H9 (cell line): ENCODE measurements at regions not wholly inside any gene's neighbourhood (a gene's known extent, or its start where the extent isn't known, plus 50 kb on each side); places are given as distances from the start of the nearest gene placed in this dataset.

Experiments used
- DNase-seq: peaks from one replicate; pipeline ENCODE4 v3.0.0-alpha.2; 2017
- H2AFZ ChIP-seq: one replicate; pipeline ENCODE4 v1.6.1; 2013; ENCODE audit warnings: mild to moderate bottlenecking, low read length, control low read depth, moderate library complexity
- H2AK5ac ChIP-seq: 2 replicates; pipeline ENCODE4 v1.6.1; 2013; ENCODE audit warnings: low read length, control low read depth, mixed read lengths; ENCODE audit not compliant: insufficient read length
- H2BK120ac ChIP-seq: one replicate; pipeline ENCODE4 v1.6.1; 2013; ENCODE audit warnings: low read depth, mild to moderate bottlenecking, low read length, control low read depth, inconsistent platforms; ENCODE audit not compliant: poor library complexity, severe bottlenecking
- H2BK12ac ChIP-seq: 2 replicates; pipeline ENCODE4 v1.6.1; 2013; ENCODE audit warnings: low read length, control low read depth, mixed read lengths, low read depth; ENCODE audit not compliant: insufficient read length
- H2BK15ac ChIP-seq: 2 replicates; pipeline ENCODE4 v1.6.1; 2013; ENCODE audit warnings: low read depth, low read length, control low read depth
- H2BK20ac ChIP-seq: one replicate; pipeline ENCODE4 v1.6.1; 2013; ENCODE audit warnings: low read depth, mild to moderate bottlenecking, low read length, control low read depth, inconsistent platforms; ENCODE audit not compliant: poor library complexity, severe bottlenecking
- H2BK5ac ChIP-seq: 2 replicates; pipeline ENCODE4 v1.6.1; 2013; ENCODE audit warnings: low read length, control low read depth, mixed read lengths; ENCODE audit not compliant: insufficient read length
- H3K14ac ChIP-seq: 2 replicates; pipeline ENCODE4 v1.6.1; 2013; ENCODE audit warnings: low read length, control low read depth; ENCODE audit not compliant: insufficient read depth
- H3K18ac ChIP-seq: 2 replicates; pipeline ENCODE4 v1.6.1; 2013; ENCODE audit warnings: low read depth, mild to moderate bottlenecking, mixed read lengths, low read length, control low read depth; ENCODE audit not compliant: insufficient read length
- H3K23ac ChIP-seq: 2 replicates; pipeline ENCODE4 v1.6.1; 2013; ENCODE audit warnings: low read length, control low read depth, mixed read lengths, low read depth; ENCODE audit not compliant: insufficient read length
- H3K23me2 ChIP-seq: 2 replicates; pipeline ENCODE4 v1.6.1; 2013; ENCODE audit warnings: low read depth, mild to moderate bottlenecking, mixed read lengths, low read length, control low read depth; ENCODE audit not compliant: insufficient read length, poor library complexity, severe bottlenecking
- H3K27ac ChIP-seq: 2 replicates; pipeline ENCODE4 v1.5.1; 2013; ENCODE audit warnings: low read length, control low read depth, mixed read lengths, low read depth; ENCODE audit not compliant: insufficient read length
- H3K27me3 ChIP-seq: 2 replicates; pipeline ENCODE4 v1.6.1; 2013; ENCODE audit warnings: low read length, control low read depth, inconsistent platforms; ENCODE audit not compliant: insufficient read depth
- H3K4ac ChIP-seq: 2 replicates; pipeline ENCODE4 v1.6.1; 2013; ENCODE audit warnings: low read depth, mild to moderate bottlenecking, control low read depth, inconsistent platforms, low read length, moderate library complexity
- H3K4me1 ChIP-seq: 2 replicates; pipeline ENCODE4 v1.6.1; 2013; ENCODE audit warnings: low read length, control low read depth, inconsistent platforms; ENCODE audit not compliant: insufficient read depth
- H3K4me2 ChIP-seq: 2 replicates; pipeline ENCODE4 v1.6.1; 2013; ENCODE audit warnings: low read length, control low read depth, mixed read lengths; ENCODE audit not compliant: insufficient read length, insufficient read depth
- H3K56ac ChIP-seq: 2 replicates; pipeline ENCODE4 v1.6.1; 2013; ENCODE audit warnings: low read depth, mild to moderate bottlenecking, mixed read lengths, low read length, control low read depth; ENCODE audit not compliant: insufficient read length
- H3K79me1 ChIP-seq: 2 replicates; pipeline ENCODE4 v1.6.1; 2013; ENCODE audit warnings: low read depth, mild to moderate bottlenecking, moderate library complexity, low read length, control low read depth, inconsistent platforms; ENCODE audit not compliant: insufficient read depth, poor library complexity, severe bottlenecking
- H3K79me2 ChIP-seq: 2 replicates; pipeline ENCODE4 v1.6.1; 2013; ENCODE audit warnings: low read length, control low read depth, inconsistent platforms; ENCODE audit not compliant: insufficient read depth
- H3K9ac ChIP-seq: 2 replicates; pipeline ENCODE4 v1.6.1; 2013; ENCODE audit warnings: low read length, control low read depth, mixed read lengths; ENCODE audit not compliant: insufficient read length; ENCODE audit errors: extremely low read depth
- H3K9me3 ChIP-seq: one replicate; pipeline ENCODE4 v1.6.1; 2013; ENCODE audit warnings: low read depth, low read length, inconsistent platforms; ENCODE audit not compliant: control insufficient read depth
- H3T11ph ChIP-seq: one replicate; pipeline ENCODE4 v1.6.1; 2013; ENCODE audit warnings: mild to moderate bottlenecking, low read length, control low read depth, inconsistent platforms
- H4K20me1 ChIP-seq: one replicate; pipeline ENCODE4 v1.6.1; 2013; ENCODE audit not compliant: control insufficient read depth, insufficient read length, insufficient read depth
- H4K5ac ChIP-seq: 2 replicates; pipeline ENCODE4 v1.6.1; 2013; ENCODE audit warnings: low read depth, mild to moderate bottlenecking, mixed read lengths, low read length, control low read depth; ENCODE audit not compliant: insufficient read length
- H4K8ac ChIP-seq: replicated peaks from 2 replicates; pipeline ENCODE4 v1.6.1; 2013; ENCODE audit warnings: low read length, control low read depth, mixed read lengths, low read depth; ENCODE audit not compliant: insufficient read length
- H4K91ac ChIP-seq: 2 replicates; pipeline ENCODE4 v1.6.1; 2013; ENCODE audit warnings: low read depth, mild to moderate bottlenecking, moderate library complexity, mixed read lengths, low read length, control low read depth; ENCODE audit not compliant: insufficient read length
- H3K27ac Mint-ChIP-seq, 3 experiments: 2 replicates in 2 of 3; 3 replicates in 1 of 3; pipeline ENCODE4 v1.8.0; 2020 to 2021; ENCODE audit warnings: mixed read lengths in 3 of 3, mild to moderate bottlenecking in 1 of 3, moderate library complexity in 1 of 3
- H3K27me3 Mint-ChIP-seq: 2 replicates; pipeline ENCODE4 v1.8.0; 2021; ENCODE audit warnings: low read depth, mild to moderate bottlenecking, moderate library complexity, mixed read lengths
- H3K36me3 Mint-ChIP-seq, 3 experiments: 2 replicates in 2 of 3; 3 replicates in 1 of 3; pipeline ENCODE4 v1.8.0; 2020 to 2021; ENCODE audit warnings: low read depth in 3 of 3, mixed read lengths in 3 of 3; ENCODE audit not compliant: insufficient read depth in 1 of 3
- H3K4me1 Mint-ChIP-seq, 2 experiments: 2 replicates each; pipeline ENCODE4 v1.8.0; 2020; ENCODE audit warnings: mixed read lengths in 2 of 2
- H3K4me3 Mint-ChIP-seq, 2 experiments: 2 replicates in 1 of 2; 3 replicates in 1 of 2; pipeline ENCODE4 v1.8.0; 2020 to 2021; ENCODE audit warnings: mild to moderate bottlenecking in 2 of 2, mixed read lengths in 2 of 2, moderate library complexity in 1 of 2
- H3K9me3 Mint-ChIP-seq, 2 experiments: 2 replicates in 1 of 2; 3 replicates in 1 of 2; pipeline ENCODE4 v1.8.0; 2020; ENCODE audit warnings: mild to moderate bottlenecking in 2 of 2, mixed read lengths in 2 of 2, moderate library complexity in 1 of 2
- WGBS: extraction: QIAGEN DNeasy Blood & Tissue Kit; methylation state at CpG from one replicate; pipeline ENCODE4 v1.1.7; 2013; ENCODE audit warnings: missing lambda C conversion rate, low lambda C conversion rate, mixed read lengths; ENCODE audit not compliant: insufficient read length; ENCODE audit errors: extremely low coverage; 5-methylcytosine and 5-hydroxymethylcytosine counted together
- TF ChIP-seq, protein P1 (sequence below): fragments of 200-600 bp; sonication (generic); conservative IDR thresholded peaks from 3 replicates; pipeline ENCODE4 v1.8.0; 2021; ENCODE audit warnings: antibody characterized with exemption, mild to moderate bottlenecking

DNA sequence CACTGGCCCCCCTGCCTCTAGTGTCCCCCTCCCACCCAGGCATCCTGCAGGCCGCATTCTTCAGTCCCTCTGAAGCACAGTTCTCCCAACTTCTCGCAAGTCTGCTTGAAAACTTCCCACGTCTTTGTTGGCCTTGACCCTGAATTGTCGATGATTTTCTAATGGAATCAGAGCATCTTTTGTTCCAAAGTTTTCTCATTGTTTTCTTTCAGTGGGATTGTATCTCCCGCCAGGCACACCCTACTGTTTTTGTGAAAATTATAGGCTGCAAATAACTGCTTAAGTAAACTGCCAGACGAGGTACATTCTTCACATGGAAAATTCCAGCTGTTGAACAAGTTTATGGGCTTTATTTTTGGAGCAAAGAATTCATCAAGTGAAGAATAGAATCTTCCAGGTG lies 122.6 kb upstream of the SLC25A48 start:
- Histone ChIP-seq H3K27ac (no peak overlapping the region), H4K5ac (no peak overlapping the region), H2BK120ac (no peak overlapping the region), H3K79me2 (no peaks in the 10 kb centered on the region), H2BK12ac (no peak overlapping the region), H4K91ac (no peak overlapping the region), H3K27me3 (no peaks in the 10 kb centered on the region), H2AFZ (no peak overlapping the region), H2AK5ac (no peak overlapping the region), H3K4me1 (0 out of 2 replicates have a peak, but pooled peaks cover 4% of the 10 kb centered on the region), H3K14ac (no peak overlapping the region), H2BK20ac (no peak overlapping the region), H2BK15ac (no peak overlapping the region), H3K9ac (no peak overlapping the region), H4K8ac (no peak overlapping the region), H4K20me1 (no peaks in the 10 kb centered on the region), H3K56ac (no peak overlapping the region), H3K18ac (no peak overlapping the region), H3K23me2 (no peaks in the 10 kb centered on the region), H3K23ac (no peak overlapping the region), H2BK5ac (no peak overlapping the region), H3K79me1 (no peaks in the 10 kb centered on the region), H3K4ac (no peak overlapping the region), H3K4me2 (no peak overlapping the region), H3T11ph (no peak overlapping the region), H3K9me3 (no peaks in the 10 kb centered on the region)
- Mint-ChIP-seq H3K27ac (no peak overlapping the region), H3K4me1 (peaks cover 6 to 16% of the 10 kb centered on the region in 2 experiments), H3K27me3 (peaks cover 4% of the 10 kb centered on the region; the same call in 1 of the 2 replicates), H3K36me3 (no peaks in the 10 kb centered on the region), H3K4me3 (no peak overlapping the region), H3K9me3 (no peaks in the 10 kb centered on the region)
- TF ChIP-seq, protein P1, sequence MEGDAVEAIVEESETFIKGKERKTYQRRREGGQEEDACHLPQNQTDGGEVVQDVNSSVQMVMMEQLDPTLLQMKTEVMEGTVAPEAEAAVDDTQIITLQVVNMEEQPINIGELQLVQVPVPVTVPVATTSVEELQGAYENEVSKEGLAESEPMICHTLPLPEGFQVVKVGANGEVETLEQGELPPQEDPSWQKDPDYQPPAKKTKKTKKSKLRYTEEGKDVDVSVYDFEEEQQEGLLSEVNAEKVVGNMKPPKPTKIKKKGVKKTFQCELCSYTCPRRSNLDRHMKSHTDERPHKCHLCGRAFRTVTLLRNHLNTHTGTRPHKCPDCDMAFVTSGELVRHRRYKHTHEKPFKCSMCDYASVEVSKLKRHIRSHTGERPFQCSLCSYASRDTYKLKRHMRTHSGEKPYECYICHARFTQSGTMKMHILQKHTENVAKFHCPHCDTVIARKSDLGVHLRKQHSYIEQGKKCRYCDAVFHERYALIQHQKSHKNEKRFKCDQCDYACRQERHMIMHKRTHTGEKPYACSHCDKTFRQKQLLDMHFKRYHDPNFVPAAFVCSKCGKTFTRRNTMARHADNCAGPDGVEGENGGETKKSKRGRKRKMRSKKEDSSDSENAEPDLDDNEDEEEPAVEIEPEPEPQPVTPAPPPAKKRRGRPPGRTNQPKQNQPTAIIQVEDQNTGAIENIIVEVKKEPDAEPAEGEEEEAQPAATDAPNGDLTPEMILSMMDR, result no peak
- no peak for DNase-seq
- no CpG with 5 or more reads among the region's 6 CpGs for WGBS
